ENCODE measurements at regions not wholly inside any gene's neighbourhood (a gene's known extent, or its start where the extent isn't known, plus 50 kb on each side); places are given as distances from the start of the nearest gene placed in this dataset.

- DNase-seq (ENCODE audit: insufficient read length, low spot score): no peak
- FAIRE-seq: no peak
- TF ChIP-seq, protein P1, sequence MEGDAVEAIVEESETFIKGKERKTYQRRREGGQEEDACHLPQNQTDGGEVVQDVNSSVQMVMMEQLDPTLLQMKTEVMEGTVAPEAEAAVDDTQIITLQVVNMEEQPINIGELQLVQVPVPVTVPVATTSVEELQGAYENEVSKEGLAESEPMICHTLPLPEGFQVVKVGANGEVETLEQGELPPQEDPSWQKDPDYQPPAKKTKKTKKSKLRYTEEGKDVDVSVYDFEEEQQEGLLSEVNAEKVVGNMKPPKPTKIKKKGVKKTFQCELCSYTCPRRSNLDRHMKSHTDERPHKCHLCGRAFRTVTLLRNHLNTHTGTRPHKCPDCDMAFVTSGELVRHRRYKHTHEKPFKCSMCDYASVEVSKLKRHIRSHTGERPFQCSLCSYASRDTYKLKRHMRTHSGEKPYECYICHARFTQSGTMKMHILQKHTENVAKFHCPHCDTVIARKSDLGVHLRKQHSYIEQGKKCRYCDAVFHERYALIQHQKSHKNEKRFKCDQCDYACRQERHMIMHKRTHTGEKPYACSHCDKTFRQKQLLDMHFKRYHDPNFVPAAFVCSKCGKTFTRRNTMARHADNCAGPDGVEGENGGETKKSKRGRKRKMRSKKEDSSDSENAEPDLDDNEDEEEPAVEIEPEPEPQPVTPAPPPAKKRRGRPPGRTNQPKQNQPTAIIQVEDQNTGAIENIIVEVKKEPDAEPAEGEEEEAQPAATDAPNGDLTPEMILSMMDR (IDR thresholded peaks at IDR 0.05; ENCODE audit: insufficient read depth, missing control alignments): no peak
Observed at GRCh38 chr6:126180585-126180984, 159.3 kb upstream of the CENPW start.

DNA sequence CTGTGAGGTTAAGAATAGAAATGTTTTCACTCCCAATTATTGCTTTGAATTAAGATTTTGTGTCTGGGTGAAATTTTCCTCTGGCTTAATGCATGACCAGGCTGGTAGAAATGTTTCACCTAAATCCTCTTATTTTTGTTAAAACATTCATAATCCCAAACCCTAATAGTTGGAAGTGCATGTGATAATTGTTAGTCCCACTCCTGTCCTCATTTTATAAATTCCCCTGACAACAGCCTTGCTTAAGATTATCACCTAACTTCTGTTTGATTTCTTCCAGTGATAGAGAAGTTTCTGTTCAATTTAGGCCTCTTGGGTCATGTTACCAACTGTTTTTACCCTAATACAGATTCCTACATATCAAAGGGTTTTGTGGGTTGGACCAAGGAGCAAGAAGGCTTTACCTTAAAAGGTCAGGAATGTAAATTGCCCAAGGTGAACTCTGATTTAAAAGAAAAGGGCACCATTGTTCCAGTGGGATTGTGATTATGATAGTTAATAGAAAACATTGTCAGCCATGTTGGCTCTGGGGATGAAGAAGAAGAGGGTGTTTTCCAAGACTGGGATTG lies 158.7 kb upstream of the CENPW start:
- TF ChIP-seq, protein P1 (IDR thresholded peaks at IDR 0.05; ENCODE audit: insufficient read depth, missing control alignments): no peak
- DNase-seq (ENCODE audit: insufficient read length, low spot score) (no peak), FAIRE-seq (no peak)

DNA sequence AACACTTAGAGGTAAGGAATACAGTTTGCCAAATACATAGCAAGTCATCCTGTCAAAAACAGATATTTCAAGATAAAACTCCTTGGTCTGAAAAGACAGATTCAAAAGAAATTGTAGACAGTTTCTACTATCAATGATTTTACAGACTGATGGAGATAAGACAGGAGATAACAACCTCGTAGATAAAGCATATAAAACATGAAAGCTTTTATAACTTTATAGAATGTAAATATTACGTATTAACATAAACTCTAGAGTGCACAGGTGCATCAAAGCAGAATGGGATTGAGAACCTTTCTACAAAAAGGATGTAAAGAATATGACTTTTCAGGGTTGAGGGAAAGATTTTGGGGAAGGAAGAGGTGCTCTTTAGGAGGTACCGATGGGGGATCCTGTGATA lies 158.0 kb upstream of the CENPW start:
- DNase-seq (ENCODE audit: insufficient read length, low spot score): no peak
- TF ChIP-seq, protein P1 (IDR thresholded peaks at IDR 0.05; ENCODE audit: insufficient read depth, missing control alignments): no peak
- no peak for FAIRE-seq

DNA sequence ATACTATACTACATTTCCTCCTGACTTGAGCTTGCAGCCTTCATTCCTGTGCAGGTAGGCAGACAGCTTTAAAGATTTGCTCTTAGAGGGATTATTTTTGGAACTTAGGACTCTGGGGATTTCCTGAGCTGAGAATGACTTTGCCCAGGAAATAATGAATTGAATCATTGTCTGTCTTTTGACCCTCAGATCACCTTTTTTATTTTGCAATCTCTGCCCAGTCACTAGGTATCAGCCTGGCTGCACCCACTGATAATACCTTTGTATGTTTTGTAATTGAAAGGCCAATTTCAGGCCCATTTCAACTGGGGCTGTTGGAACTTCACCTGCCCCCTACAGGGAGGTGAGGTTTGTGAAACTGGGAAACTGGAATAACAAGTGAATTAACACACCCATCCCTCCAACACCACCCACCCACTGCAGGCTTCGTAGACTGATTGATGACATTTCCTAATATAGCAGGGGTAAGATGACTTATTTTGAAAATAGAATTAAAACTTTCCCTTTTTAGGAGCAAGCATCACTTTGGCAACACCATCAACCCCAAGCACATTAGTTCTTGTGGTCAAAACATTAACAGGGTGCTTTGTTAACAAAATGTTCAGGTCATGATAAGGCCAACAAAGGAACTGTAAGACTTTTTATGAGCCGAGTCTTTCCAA lies 157.1 kb upstream of the CENPW start:
- FAIRE-seq: no peak

GRCh38 chr6:126185774-126186173 lies 154.1 kb upstream of the CENPW start:
- TF ChIP-seq, protein P1 (IDR thresholded peaks at IDR 0.05; ENCODE audit: insufficient read depth, missing control alignments): no peak
- FAIRE-seq: no peak
- no peak for DNase-seq (ENCODE audit: insufficient read length, low spot score)

More for the DNA sequence above, 157.1 kb upstream of the CENPW start:
- DNase-seq (ENCODE audit: insufficient read length, low spot score): no peak
- TF ChIP-seq, protein P1 (IDR thresholded peaks at IDR 0.05; ENCODE audit: insufficient read depth, missing control alignments): no peak

- DNase-seq (ENCODE audit: insufficient read length, low spot score) (no peak), FAIRE-seq (peak; percentile 29)
- TF ChIP-seq, protein P1 (IDR thresholded peaks at IDR 0.05; ENCODE audit: insufficient read depth, missing control alignments): no peak
Observed at GRCh38 chr6:126188279-126188909, 151.5 kb upstream of the CENPW start.

Measured in D721Med (cell line).